ENCODE measurements at regions not wholly inside any gene's neighbourhood (a gene's known extent, or its start where the extent isn't known, plus 50 kb on each side); places are given as distances from the start of the nearest gene placed in this dataset.

DNA sequence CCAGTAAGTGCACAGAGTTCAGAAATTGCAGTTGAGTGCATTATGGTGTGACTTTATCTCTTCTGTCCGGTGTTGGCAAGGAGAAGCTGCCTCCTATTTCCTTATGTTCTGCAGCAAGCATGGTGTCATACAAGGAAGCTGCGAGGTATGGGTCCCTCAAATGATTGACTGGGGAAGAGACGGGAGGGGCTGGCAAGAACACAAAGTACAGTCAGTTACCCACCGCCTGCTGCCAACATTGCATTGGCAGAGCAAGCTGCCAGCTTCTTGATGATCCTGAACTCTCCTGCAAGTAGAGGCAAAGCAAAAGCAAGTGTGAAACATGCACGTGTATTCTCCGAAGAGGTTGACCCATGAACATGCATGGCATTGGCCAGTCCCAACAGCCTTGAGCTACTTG, 1013.6 kb downstream of the UQCRFS1 start:
- intact Hi-C loops (cut with DNase I), result no loop called here
- no peak overlapping the region for H3K4me3 ChIP-seq

DNA sequence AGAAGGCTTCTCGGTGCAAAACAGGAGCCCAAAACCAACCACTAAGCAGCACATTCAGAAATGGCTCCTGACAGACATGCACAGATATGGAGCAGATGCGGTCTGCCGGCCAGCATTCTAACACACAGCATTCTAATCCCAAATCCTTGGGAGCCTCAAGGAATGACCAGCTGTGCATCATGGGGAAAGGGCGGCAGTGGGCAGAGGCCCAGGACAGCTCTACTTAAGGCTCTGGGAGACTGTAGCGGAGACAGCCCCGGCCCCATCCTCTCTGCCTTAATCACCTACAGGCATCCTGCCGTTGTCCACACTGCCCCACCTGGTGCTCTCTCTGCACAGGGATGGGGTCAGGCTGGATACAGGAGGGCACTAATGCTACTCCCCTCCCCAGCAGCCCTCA, 1016.0 kb downstream of the UQCRFS1 start:
- intact Hi-C loops (cut with DNase I), result no loop called here
- no peaks in the 10 kb centered on the region for H3K9me3 ChIP-seq
- H3K4me1 ChIP-seq, result no peaks in the 10 kb centered on the region
- H3K4me3 ChIP-seq, result no peak overlapping the region
- 77 to 82% methylated on average over 7 of the region's 7 CpGs for WGBS, 2 donors
- no peaks in the 10 kb centered on the region for H3K27me3 ChIP-seq
- H3K27ac ChIP-seq, result no peak overlapping the region
- TF ChIP-seq POLR2A (IDR thresholded peaks at IDR 0.05) (no peak), POLR2AphosphoS5 (IDR thresholded peaks at IDR 0.05) (no peak)
- no peaks in the 10 kb centered on the region for H3K36me3 ChIP-seq
- DNase-seq, result no peak

More for the DNA sequence above, 1013.6 kb downstream of the UQCRFS1 start:
- no peak overlapping the region for H3K27ac ChIP-seq
- H3K36me3 ChIP-seq, result no peaks in the 10 kb centered on the region
- H3K4me1 ChIP-seq, result no peaks in the 10 kb centered on the region
- H3K9me3 ChIP-seq, result no peaks in the 10 kb centered on the region
- 34 to 85% methylated on average over 6 of the region's 6 CpGs for WGBS, 2 donors
- TF ChIP-seq POLR2AphosphoS5 (IDR thresholded peaks at IDR 0.05) (no peak), POLR2A (IDR thresholded peaks at IDR 0.05) (no peak), EP300 (IDR thresholded peaks at IDR 0.05) (no peak)
- TF ChIP-seq, protein P1, sequence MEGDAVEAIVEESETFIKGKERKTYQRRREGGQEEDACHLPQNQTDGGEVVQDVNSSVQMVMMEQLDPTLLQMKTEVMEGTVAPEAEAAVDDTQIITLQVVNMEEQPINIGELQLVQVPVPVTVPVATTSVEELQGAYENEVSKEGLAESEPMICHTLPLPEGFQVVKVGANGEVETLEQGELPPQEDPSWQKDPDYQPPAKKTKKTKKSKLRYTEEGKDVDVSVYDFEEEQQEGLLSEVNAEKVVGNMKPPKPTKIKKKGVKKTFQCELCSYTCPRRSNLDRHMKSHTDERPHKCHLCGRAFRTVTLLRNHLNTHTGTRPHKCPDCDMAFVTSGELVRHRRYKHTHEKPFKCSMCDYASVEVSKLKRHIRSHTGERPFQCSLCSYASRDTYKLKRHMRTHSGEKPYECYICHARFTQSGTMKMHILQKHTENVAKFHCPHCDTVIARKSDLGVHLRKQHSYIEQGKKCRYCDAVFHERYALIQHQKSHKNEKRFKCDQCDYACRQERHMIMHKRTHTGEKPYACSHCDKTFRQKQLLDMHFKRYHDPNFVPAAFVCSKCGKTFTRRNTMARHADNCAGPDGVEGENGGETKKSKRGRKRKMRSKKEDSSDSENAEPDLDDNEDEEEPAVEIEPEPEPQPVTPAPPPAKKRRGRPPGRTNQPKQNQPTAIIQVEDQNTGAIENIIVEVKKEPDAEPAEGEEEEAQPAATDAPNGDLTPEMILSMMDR (IDR thresholded peaks at IDR 0.05), result no peak
- DNase-seq, result no peak
- H3K27me3 ChIP-seq, result no peaks in the 10 kb centered on the region

DNA sequence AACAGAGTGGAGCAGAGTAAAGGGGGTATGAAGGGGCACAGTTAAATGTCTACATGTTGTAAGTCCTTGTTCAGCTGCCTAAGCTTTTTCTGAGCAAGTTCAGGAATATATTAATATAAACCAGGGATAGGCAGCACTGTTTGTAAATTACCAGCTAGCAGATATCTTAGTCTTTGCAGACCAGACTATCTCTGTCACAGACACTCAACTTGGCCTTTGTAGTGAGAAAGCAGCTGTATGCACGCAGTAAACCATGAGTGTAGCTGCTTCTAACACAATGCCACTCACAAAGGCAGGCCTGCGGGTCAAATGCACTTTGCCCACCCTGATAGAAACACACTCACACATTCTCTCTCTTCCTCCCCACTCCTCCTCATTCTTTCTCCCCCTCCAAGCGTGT, 1016.9 kb downstream of the UQCRFS1 start:
- H3K9me3 ChIP-seq, result no peaks in the 10 kb centered on the region
- H3K4me1 ChIP-seq, result no peaks in the 10 kb centered on the region
- no peak for DNase-seq
- intact Hi-C loops (cut with DNase I), result no loop called here
- H3K4me3 ChIP-seq, result no peak overlapping the region
- H3K27ac ChIP-seq, result no peak overlapping the region
- no peaks in the 10 kb centered on the region for H3K27me3 ChIP-seq
- WGBS, 2 donors, result 52 to 66% methylated on average over 3 of the region's 3 CpGs
- no peaks in the 10 kb centered on the region for H3K36me3 ChIP-seq
- no peak for TF ChIP-seq POLR2AphosphoS5 (IDR thresholded peaks at IDR 0.05)
- TF ChIP-seq, protein P1 (IDR thresholded peaks at IDR 0.05), result no peak
- TF ChIP-seq EP300 (IDR thresholded peaks at IDR 0.05), result no peak
- TF ChIP-seq POLR2A (IDR thresholded peaks at IDR 0.05), result no peak

DNA sequence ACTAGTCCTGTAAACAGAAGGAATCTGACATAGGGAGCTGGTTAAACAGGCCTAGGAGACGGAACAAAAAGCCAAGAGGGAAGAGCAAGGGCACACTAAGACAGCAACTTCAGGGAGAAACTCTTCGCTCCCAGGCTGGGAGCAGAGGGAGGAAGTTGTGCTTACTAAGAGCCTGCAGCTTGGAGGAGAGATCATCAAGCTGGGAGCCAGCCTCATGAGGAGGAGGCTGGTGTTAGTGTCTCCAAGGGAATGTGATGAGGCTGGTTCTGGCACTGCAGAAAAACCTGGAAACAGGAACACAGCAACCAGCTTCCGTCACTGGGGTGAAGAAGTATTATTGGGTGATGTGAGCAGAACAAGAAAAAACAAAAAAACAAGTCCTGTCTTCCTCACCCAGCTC, 1027.3 kb downstream of the UQCRFS1 start:
- DNase-seq, result no peak
- Histone ChIP-seq H3K4me1 (no peaks in the 10 kb centered on the region), H3K9me3 (peaks cover 0 to 3% (median 0%) of the 10 kb centered on the region in 4 donors), H3K36me3 (no peaks in the 10 kb centered on the region), H3K4me3 (no peak overlapping the region), H3K27ac (no peak overlapping the region), H3K27me3 (no peaks in the 10 kb centered on the region)
- no peak for TF ChIP-seq POLR2AphosphoS5 (IDR thresholded peaks at IDR 0.05)
- no peak for TF ChIP-seq POLR2A (IDR thresholded peaks at IDR 0.05)
- TF ChIP-seq EP300 (IDR thresholded peaks at IDR 0.05), result no peak
- TF ChIP-seq, protein P1 (IDR thresholded peaks at IDR 0.05), result no peak
- 68 to 77% methylated on average over 3 of the region's 3 CpGs for WGBS, 2 donors
- intact Hi-C loops (cut with DNase I), result no loop called here

DNA sequence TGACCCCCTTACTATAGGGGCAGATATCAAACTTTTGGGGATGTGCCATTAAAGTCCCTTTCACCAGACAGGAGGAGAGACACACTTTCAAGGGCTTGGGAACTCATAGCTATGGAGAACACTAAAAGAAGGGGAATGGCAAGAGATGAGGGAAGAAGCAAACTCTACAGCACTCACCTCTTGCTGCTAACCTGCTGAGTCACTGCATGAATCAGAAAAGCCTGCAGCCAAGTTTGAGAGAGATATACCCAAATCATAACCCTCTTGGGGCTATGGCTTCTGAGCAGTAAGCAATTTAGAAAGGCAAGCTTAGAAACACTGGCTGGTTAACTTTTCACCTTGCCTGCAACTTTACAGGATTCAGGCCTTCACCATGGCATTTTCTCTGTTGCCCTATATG, 1028.0 kb downstream of the UQCRFS1 start:
- intact Hi-C loops (cut with DNase I), result no loop called here
- Histone ChIP-seq H3K4me3 (no peak overlapping the region), H3K4me1 (no peaks in the 10 kb centered on the region), H3K27ac (no peak overlapping the region), H3K36me3 (no peaks in the 10 kb centered on the region), H3K27me3 (no peaks in the 10 kb centered on the region), H3K9me3 (peaks cover 0 to 3% (median 0%) of the 10 kb centered on the region in 4 donors)
- no peak for DNase-seq
- TF ChIP-seq POLR2A (IDR thresholded peaks at IDR 0.05) (no peak), POLR2AphosphoS5 (IDR thresholded peaks at IDR 0.05) (no peak), EP300 (IDR thresholded peaks at IDR 0.05) (no peak)
- TF ChIP-seq, protein P1 (IDR thresholded peaks at IDR 0.05), result no peak

All from sigmoid colon (tissue), 6 donors.